Activated CD4-positive, alpha-beta T cell treated with anti-CD3 and anti-CD28 coated beads, Interleukin-2, amount 50 U/mL, for 16 hours (primary cell): ENCODE measurements at regions not wholly inside any gene's neighbourhood (a gene's known extent, or its start where the extent isn't known, plus 50 kb on each side); places are given as distances from the start of the nearest gene placed in this dataset.

ENCODE experiments used
- DNase-seq: peaks from one replicate; pipeline ENCODE4 v3.0.0-alpha.2; 2020

DNA sequence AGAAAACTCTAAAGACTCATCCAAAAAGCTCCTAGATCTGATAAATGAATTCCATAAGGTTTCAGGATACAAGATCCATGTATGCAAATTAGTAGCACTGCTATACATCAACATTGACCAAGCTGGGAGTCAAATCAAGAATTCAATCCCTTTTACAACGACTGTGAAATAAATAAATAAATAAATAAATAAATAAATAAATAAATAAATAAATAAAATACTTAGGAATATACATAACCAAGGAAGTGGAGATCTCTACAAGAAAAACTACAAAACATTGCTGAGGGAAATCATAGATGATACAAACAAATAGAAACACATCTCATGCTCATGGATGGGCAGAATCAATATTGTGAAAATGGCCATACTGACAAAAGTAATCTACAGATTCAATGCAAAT lies 132.0 kb upstream of the NRSN1 start:
- DNase-seq, result no peak

DNA sequence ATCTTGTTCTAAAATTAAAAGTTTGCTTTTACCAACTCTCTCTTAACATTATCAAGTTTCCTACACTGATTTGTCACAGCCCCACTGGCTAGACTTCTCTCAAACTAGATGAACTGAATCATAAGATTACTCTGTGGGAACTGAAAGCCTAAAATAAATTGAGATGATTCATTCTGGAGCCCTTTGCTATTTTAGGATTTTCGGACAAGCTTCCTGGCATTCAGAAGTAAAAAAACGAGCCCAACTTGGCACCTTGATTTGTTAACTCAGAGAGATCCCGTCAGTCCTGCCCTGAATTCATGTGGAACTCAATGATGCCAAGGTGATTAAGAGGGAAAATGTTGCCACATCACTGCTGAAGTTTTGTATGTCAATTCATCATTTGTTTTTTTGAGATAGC lies 122.0 kb upstream of the NRSN1 start:
- no peak for DNase-seq

DNA sequence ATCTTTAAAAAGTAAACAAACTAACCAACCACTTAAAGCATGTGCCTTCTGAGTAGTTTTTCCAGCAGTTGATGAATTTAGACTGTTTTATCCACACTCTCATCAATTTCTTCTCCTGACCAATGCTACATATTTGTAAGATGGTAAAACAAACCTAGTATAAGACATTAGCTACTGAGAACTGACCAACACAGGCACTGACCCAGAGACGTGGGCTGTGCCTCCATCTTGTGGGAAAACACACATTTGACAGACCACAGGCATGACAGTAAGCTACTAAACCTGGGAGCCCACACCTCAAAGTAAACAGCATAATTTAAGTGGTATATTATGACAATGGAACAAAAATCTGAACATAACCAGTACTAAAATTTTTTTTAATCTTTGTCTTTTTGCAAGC lies 121.4 kb upstream of the NRSN1 start:
- no peak for DNase-seq

GRCh38 chr6:24006254-24006653 lies 119.8 kb upstream of the NRSN1 start:
- DNase-seq, result no peak

- DNase-seq, result no peak
These were observed 116.7 kb upstream of the NRSN1 start for GRCh38 chr6:24009319-24009718.

DNA sequence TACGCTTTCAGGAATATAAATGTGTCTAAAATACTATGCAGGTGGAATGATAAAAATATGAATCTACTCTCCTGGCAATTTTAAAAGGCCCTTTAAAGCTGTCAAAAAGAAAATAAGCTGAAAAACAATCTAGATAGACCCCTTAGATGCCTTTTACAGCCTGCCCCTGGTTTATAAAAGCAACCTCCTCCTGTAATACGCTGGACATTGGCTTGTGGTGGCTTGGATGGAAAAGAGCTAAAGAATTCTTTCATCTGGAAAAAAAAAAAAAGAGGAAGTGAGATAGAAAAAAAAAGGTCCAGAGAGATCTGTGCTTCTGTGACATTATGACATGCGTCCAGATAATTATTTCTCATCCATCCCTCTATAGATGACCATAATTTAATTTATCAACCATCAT lies 115.9 kb upstream of the NRSN1 start:
- no peak for DNase-seq

DNA sequence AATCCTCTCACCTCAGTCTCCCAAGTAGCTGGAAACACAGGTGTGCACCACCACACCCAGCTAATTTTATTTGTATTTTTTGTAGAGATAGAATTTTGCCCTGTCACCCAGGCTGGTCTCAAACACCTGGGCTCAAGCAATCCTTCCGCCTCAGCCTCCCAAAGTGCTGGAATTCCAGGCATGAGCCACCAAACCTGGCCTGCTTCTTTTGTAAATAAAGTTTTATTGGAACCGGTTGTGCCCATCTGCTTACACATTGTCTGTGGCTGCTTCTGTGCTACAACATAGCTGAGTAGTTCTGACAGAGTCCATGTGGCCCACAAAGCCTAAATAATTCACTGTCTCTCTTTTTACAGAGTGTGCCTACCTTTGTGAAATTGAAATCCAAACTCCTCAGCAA lies 109.7 kb upstream of the NRSN1 start:
- no peak for DNase-seq

GRCh38 chr6:24016857-24017256 lies 109.2 kb upstream of the NRSN1 start:
- no peak for DNase-seq

- DNase-seq, result no peak
These were observed 106.6 kb upstream of the NRSN1 start for GRCh38 chr6:24019393-24019792.

- no peak for DNase-seq
These were observed 106.2 kb upstream of the NRSN1 start for GRCh38 chr6:24019830-24020229.

DNA sequence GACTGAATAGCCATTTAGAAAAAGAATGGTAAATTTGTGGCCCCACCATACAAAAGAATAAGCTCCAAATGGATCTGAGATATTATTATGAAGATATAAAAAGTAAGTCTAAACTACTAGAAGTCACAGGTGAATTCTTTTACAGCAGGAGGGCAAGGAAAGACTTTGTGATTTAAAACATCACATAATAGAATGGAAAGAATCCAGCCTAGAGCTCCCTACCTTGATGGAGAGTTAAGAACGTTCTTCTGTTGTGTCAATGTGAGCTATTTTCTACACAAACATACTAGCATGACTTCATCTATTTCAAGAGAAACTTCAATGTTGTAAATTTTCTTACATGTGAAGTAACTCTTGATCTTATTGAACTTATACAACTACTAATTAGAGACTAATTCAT lies 100.0 kb upstream of the NRSN1 start:
- no peak for DNase-seq

- no peak for DNase-seq
These were observed 94.5 kb upstream of the NRSN1 start for GRCh38 chr6:24031496-24031895.

GRCh38 chr6:24032896-24033688 lies 92.9 kb upstream of the NRSN1 start:
- DNase-seq, result no peak

DNA sequence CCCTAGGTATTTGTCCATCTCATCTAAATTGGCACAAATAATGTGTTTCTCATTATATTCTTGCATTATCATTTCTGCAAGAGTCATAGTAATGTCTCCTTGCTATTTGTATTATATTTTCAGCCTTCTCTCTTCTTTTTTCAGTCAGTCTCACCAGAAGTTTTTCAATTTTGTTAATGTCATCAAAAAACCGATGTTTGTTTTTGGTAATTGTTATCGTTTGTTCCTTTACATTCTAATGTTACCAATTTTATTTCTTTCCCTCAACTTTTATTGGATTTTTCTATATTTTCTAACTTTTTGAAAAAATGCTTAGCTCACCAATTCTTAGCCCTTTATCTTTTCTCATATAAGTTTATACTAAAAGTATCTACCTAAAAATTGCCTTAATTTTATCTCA lies 82.2 kb upstream of the NRSN1 start:
- DNase-seq, result no peak

DNA sequence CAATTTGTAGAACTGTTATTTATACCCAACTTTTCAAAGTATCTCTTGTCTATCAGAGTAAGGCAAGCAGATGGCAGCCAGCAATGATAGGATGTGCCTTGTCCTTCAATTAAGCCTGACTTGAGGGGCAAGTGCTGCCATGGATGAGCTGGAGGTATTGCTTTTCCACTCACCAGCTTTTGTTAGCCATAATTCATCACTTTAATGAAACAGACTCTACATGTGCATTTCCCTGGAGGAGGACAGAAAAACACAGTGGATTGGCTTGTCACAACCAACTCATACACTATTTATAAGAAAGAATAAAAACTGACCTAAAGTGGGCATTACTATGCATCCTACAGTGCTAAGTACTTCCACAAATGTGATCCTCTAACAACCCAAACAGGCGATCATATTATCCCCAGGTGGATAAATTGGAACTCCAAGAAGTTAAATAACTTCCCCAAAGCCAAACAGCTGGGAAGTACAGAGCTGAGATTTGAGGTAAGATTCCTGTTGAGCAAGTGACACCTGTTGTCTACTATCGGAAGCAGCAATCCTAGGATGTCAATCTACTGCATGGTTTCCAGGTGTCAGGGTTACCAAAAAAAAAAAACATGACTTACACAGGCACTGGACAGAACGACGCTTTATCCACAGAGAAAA lies 73.9 kb upstream of the NRSN1 start:
- DNase-seq, result no peak

DNA sequence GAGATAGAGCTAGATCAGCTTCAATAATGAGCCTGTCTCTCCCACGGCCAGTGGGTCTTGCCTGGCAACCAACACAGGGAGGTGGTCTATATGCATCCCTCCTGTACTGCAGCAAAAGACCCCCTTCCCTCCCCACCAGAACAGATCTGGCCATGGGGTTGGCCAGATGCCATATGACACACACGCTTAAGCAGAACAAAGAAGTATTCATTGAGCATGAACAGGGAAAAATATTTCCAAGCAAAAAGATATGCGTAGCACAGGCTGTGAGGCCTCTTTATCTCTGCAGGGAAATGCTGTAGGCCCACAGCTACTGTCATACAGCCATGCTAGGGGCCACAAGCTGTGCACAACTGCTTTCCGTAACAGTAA lies 73.4 kb upstream of the NRSN1 start:
- DNase-seq, result no peak

- no peak for DNase-seq
These were observed 73.0 kb upstream of the NRSN1 start for GRCh38 chr6:24053057-24053456.

- no peak for DNase-seq
These were observed 71.6 kb upstream of the NRSN1 start for GRCh38 chr6:24054388-24054787.

DNA sequence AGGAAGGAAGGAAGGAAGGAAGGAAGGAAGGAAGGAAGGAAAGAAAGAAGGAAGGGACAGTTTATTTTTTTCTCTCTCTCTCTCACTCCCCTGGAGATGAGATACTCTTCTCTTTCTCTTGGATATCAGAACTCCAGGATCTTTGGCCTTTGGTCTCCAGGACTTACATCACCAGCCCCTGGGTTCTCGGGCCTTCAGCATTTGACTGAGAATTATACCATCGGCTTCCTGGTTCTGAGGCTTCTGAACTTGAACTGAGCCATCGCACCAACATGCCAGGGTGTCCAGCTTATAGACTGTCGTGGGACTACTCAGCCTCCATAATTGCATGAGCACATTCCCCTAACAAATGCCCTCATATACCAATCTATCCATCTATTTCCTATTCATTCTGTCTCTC lies 69.4 kb upstream of the NRSN1 start:
- no peak for DNase-seq

- no peak for DNase-seq
These were observed 69.0 kb upstream of the NRSN1 start for GRCh38 chr6:24057030-24057429.

- peak; percentile 48 for DNase-seq
These were observed 64.8 kb upstream of the NRSN1 start for GRCh38 chr6:24060982-24061754.

- DNase-seq, result peak; percentile 3
These were observed 61.9 kb upstream of the NRSN1 start for GRCh38 chr6:24064106-24064505.

GRCh38 chr6:24064832-24065231 lies 61.2 kb upstream of the NRSN1 start:
- no peak for DNase-seq

DNA sequence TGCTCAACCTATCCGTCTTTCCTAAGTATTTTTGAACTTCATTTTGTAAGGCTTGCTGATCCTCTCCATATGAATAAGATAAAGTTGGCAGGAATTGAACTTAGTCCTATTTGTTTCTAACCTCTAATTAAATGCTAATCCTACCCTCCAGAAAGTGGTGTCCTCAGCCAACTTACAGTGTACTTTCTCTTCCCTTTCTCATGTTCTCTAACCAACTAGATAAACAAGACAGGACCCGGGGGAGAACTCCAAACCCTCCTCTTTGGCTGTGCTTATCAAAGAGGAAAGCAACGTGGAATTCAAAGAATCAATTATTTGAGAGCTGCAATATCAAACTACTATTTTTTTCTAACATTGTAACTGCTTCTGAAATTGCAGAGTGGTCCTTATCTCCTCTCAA lies 56.5 kb upstream of the NRSN1 start:
- no peak for DNase-seq
